HK-2 (cell line): ENCODE measurements at regions not wholly inside any gene's neighbourhood (a gene's known extent, or its start where the extent isn't known, plus 50 kb on each side); places are given as distances from the start of the nearest gene placed in this dataset.
"Not testable (repeated sequence)": the region's sequence is repeated elsewhere in the genome, so short reads cannot be mapped to it uniquely, and the experiment has no call there.

Source experiments
- DNase-seq: peaks from one replicate; pipeline ENCODE4 v3.0.0-alpha.2; 2018; ENCODE audit not compliant: unreplicated experiment

GRCh38 chr20:39988991-39989390 is 700.0 kb downstream of the MAFB start:
- DNase-seq = no peak

- DNase-seq = no peak
These were observed 702.7 kb downstream of the MAFB start for GRCh38 chr20:39986173-39986904.

DNA sequence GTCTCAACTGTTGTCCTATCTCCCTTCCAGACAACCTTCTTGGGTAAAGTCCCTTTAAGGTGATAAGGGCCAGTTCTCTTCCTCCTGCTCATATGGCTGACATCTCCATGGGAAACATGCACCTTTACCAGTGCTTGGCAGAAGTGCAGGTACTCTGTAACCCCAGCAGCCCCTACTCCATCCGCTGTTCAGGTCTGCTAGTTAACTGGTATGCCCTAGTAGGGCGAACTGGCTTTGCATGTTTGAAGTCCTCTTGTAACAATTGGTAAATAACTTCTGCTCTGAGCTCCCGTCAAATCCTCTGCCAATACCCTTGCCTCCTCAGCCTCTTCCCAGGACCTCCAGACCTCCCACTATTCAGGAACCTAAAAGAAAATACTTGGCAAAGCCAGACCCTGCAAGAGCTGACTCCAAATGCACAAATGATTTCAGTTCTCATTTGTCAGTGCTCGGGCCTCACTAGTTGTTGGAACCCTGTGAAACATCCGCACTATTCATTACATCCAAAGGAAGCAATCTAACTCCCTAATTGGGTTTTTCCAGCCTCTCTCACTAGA is 703.7 kb downstream of the MAFB start:
- DNase-seq = no peak

DNA sequence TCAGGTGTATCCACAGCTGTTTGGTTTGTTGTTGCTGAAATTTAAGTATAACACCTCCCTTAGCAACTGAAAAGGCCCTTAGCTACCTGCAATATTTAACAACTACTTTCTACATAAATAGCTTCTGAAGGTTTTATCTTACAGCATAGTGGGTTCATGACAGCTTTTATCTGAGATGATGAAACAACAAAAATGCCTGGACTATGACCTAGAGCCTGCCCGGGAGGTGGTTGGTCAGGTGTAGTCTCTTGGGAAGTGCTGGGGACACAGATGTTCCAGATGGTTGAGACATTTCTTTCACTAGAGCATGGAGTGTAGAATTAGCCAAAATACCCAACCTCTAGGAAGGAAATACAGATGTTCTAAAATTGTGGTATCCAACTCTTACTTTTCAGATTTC is 705.4 kb downstream of the MAFB start:
- DNase-seq = no peak

GRCh38 chr20:39983183-39983582 is 705.9 kb downstream of the MAFB start:
- DNase-seq = no peak

DNA sequence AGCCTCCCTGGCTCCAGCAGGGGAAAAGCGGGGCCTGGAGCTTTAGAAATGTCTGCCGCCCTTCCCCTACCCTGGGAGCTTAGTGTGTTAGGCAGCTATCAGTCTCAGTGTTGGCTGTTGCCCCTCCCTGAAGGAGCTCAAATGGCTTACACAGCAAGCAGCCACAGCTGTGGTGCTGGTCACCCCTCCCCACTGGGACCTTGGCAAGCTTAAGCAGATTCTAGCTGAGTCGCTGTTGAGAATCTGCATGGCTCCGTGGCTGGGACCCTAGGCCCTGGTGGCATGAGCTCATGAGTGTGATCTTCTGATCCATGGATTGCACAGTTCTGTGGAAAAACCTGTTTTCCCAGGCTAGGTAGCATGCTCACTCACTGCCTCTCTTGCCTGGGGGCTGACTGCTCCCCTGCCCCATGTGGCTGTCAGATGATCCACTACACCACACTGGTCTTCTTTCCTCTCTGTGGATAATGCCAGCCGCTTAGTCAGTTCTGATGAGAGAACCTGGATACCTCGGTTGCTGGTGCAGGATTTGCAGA is 714.0 kb downstream of the MAFB start:
- DNase-seq = no peak

DNA sequence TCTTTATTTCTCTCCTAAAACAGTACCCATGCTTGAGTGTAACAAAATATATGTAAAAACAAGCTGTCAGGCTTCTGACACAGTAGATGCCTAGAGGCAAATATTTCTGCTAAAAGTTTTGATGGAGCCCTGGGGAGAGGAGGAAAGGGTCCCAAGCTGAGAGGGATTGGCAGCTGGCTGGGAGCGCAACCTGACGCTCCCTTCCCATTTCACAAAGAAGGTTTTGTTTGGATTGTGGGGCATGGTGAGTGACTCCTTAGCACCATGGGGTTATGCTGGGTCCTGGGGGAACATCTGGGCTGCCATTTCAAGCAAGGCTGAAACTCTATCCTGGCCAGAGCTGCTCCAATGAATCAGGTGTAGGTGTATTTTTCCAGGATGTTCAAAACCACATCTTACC is 720.5 kb downstream of the MAFB start:
- DNase-seq = no peak

DNA sequence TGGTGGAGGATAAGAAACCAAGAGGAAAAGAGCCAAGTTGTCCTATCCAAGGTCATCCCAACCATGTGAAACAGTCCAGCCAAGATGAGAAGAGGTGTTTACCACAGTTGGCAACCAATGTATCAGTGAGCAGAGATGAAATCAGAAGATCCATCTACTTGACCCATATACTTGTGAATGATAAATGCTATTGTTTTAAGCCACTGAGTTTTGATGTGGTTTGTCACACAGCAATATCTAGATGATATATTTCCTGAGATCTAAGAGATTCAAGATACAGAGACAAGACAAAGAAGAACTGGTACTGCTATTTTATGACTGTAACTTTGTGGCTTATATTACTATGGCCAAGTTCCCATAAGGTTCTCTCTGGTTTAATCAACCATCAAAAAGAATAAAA is 721.2 kb downstream of the MAFB start:
- no peak for DNase-seq

DNA sequence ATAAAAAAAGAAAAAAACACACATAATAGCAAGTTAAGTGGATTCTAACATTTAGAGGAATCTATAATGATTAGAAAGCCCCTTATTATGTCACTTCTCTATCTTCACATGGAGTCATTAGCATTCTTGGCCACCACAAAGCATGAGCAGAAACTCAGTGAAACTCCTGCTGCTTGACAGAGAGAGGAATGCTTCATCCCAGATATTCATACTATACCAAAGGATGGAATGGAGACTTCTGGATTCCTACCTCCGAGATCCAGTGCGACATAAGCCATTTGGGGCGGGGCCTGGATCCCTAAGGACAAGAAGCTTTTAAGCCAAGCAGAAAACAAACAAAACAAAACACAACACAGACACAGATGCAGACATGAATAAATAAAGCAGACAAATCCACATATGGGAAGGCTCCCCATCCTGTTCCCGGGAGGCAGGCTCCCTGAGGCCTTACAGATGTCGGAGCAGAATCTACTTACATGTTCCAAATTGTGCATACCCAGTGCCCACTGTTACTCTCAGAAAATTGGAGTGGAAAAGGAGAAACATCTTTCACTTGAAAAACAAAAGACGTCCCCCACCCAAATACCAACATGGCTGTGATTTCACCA is 727.3 kb downstream of the MAFB start:
- no peak for DNase-seq

- no peak for DNase-seq
These were observed 728.3 kb downstream of the MAFB start for GRCh38 chr20:39960522-39961428.

DNA sequence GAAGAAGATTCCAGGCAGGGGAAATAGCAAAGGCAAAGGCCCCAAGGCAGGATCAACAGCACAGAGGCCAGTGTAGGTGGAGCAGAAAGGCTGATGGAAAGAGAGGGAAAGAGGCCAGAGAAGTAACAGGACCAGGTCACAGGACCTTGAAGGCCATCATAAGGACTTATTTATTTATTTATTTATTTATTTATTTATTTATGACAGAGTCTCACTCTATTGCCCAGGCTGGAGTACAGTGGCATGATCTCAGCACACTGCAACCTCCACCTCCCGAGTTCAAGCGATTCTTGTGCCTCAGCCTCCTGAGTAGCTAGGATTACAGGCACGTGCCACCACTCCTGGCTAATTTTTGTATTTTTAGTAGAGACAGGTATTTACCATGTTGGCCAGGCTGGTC is 731.1 kb downstream of the MAFB start:
- not testable (repeated sequence) for DNase-seq

GRCh38 chr20:39954621-39955020 is 734.4 kb downstream of the MAFB start:
- no peak for DNase-seq

GRCh38 chr20:39946931-39947330 is 742.1 kb downstream of the MAFB start:
- DNase-seq = no peak

DNA sequence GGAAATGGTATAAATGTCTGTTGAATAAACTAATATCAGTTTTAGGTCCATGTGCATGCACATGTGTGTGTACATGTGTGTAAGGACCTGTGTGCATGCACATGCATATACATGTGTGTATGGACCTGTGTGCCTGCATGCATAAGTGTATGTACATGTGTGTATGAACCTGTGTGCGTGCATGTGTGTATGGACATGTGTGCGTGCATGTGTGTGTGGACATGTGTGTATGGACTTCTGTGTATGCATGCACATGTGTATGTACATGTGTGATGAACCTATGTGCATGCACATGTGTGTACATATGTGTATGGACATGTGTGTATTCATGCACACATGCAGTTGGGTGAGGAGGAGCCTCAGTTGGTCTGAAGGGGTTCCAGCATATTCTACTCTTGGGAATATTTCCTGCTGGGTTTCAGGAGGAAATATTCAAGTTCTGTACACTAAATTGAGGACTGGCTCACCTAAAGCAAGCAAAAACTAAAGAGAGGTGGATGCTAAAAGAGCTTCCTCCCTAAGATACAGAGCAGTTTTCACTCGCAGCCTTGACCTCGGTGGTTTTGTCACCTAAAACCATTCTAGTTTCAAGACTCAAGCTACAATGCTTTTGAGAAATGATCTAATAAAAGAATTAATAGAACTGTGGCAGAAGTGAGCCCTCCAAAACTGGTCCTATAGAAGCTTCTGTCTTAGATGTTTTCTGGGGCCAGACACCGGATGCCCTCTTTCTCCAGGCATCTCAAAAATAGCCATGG is 742.8 kb downstream of the MAFB start:
- no peak for DNase-seq

GRCh38 chr20:39944861-39945260 is 744.2 kb downstream of the MAFB start:
- DNase-seq = no peak

GRCh38 chr20:39943336-39943735 is 745.7 kb downstream of the MAFB start:
- DNase-seq = no peak

DNA sequence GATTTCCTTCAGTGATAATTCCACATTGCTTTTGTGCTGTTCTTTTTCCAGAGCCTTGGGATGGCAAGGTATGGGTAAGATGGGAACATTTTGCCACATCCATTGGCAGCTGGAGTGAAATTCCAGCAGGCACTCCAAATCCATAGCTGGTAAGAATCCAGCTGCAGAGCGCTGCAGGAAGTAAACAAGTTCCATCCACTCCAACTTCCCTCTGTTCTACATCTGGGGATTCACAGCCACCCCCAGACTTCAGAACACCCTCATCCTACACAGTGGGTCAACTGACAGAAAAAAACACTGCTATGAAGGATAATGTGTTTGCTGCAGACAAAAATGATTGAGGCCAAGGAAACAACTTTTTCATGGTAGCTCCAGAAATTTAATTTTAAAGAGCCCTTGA is 747.8 kb downstream of the MAFB start:
- DNase-seq = no peak

GRCh38 chr20:39939241-39939865 is 749.7 kb downstream of the MAFB start:
- no peak for DNase-seq

- no peak for DNase-seq
These were observed 752.6 kb downstream of the MAFB start for GRCh38 chr20:39936401-39936800.

DNA sequence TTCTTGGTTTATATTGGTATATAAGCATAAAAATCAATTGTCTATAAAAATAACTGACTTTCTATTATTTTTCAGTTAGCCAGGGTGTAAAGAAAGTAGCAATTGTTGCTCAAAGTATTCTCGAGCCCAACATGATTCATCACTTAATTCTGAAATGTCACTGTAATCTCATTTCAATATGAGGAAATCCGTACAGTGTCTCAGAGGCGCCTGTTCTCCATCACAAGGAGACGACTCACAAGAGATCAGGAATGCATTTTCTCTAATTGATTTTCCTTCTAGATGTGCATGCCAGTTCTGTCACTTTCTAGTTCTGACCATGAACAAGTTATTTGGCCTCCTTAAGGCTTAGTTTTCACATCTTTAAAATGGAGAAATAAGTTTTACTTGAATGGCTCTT is 753.1 kb downstream of the MAFB start:
- DNase-seq = no peak

DNA sequence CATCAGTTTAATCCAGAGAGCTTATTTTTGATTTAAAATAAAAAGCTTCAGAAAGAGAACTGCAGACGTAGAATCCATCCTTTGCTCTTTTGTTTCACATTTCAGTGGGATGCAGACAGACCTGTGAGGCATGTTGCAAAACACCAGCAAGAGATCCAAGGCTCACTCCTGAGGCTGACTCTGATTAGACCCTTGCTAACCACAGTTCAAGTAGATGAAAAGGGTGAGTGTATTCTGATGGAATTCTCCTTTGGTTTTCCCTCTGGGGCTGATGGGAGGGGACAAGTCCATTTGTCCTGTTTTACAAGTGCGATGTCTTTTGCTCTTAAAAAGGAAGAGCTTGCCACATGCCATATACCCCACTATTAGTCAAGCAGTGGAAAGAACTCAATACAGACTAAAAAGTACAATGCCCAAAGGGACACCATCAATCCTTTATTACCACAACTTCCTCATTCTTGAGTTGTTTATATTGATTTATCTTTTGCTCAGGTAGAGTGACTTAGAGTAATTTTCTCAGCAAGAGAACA is 772.7 kb downstream of the MAFB start:
- no peak for DNase-seq
